ENCODE measurements at regions not wholly inside any gene's neighbourhood (a gene's known extent, or its start where the extent isn't known, plus 50 kb on each side); places are given as distances from the start of the nearest gene placed in this dataset.

DNA sequence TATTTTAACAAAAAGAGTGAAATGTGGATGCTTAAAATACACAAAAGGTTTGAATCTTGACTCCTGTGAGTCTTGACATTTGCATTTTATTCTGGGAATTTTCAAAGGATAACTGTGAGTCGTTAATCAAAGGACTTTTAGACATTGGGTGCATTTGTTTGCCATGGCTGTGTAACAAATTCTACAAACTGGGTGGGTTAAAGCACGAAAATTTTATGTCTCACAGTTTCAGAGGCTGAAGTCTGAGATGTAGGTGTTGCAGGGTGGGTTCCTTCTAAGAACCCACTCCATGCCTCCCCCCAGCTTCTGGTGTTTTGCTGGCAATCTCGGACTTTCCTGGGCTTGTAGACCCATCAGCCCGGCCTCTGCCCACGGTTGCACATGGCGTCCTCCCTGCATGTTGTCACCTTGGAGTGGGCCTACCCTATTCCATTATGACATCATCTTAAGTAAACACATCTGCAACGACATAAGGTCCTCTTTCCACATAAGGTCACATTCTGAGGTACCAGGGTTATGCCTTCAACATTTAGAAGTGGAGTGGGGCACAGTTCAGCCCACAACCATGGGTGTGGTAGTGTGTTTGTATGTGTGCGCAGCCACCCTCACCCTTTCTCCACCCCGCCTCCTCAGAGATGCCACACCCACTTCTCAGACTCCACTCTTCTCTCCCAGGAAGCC lies 113.1 kb downstream of the FOXA2 start:
- TF ChIP-seq POLR2AphosphoS5 (IDR thresholded peaks at IDR 0.05) (peak in 2 of 3 donors; percentile 30 to 54), POLR2A (IDR thresholded peaks at IDR 0.05) (no peak), EP300 (IDR thresholded peaks at IDR 0.05) (no peak)
- TF ChIP-seq, protein P1, sequence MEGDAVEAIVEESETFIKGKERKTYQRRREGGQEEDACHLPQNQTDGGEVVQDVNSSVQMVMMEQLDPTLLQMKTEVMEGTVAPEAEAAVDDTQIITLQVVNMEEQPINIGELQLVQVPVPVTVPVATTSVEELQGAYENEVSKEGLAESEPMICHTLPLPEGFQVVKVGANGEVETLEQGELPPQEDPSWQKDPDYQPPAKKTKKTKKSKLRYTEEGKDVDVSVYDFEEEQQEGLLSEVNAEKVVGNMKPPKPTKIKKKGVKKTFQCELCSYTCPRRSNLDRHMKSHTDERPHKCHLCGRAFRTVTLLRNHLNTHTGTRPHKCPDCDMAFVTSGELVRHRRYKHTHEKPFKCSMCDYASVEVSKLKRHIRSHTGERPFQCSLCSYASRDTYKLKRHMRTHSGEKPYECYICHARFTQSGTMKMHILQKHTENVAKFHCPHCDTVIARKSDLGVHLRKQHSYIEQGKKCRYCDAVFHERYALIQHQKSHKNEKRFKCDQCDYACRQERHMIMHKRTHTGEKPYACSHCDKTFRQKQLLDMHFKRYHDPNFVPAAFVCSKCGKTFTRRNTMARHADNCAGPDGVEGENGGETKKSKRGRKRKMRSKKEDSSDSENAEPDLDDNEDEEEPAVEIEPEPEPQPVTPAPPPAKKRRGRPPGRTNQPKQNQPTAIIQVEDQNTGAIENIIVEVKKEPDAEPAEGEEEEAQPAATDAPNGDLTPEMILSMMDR (IDR thresholded peaks at IDR 0.05): no peak

Data from stomach (tissue), 4 donors.